Left kidney (tissue), 1 donor: ENCODE measurements at regions not wholly inside any gene's neighbourhood (a gene's known extent, or its start where the extent isn't known, plus 50 kb on each side); places are given as distances from the start of the nearest gene placed in this dataset.

Source experiments
- DNase-seq: peaks from one replicate; pipeline ENCODE4 v3.0.0-alpha.2; 2013

DNA sequence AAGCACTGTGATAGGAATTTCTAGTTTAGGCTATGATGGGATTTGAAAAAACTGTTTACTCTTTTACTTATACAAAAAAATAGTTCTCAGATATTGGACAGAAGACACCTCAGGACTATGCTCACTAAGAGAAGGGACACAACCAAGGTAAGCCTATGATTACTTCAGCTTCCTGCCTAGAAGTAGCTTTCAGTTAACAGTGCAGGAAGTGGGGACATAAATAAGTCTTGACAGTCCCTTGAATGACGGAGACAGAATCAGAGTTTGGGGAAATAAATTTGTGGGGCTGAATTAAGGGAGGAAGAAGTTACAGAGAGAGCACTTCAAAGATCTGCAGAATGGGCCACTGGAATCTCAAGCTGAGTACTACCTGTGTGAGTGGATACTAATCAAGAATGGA lies 53.8 kb upstream of the OLFM3 start:
- DNase-seq = no peak

- no peak for DNase-seq
These were observed 51.0 kb upstream of the OLFM3 start for GRCh38 chr1:102047724-102048123.
